ENCODE measurements at regions not wholly inside any gene's neighbourhood (a gene's known extent, or its start where the extent isn't known, plus 50 kb on each side); places are given as distances from the start of the nearest gene placed in this dataset.
A peak's percentile ranks its signal among the peaks of the same experiment; 100 is the strongest.

GRCh38 chr22:47626428-47627390 is 864.3 kb downstream of the TBC1D22A start:
- no peaks in the 10 kb centered on the region for H3K27me3 ChIP-seq (ENCODE audit: insufficient read depth, low read length)

More at GRCh38 chr22:47626428-47627390, 864.3 kb downstream of the TBC1D22A start:
- ATAC-seq, result peak; percentile 46
- peaks cover 13 to 22% of the 10 kb centered on the region in 2 experiments for H3K4me1 ChIP-seq (ENCODE audit: control insufficient read depth in 1 of 2, insufficient read depth in 2 of 2, low read length in 2 of 2)
- no peaks in the 10 kb centered on the region for H3K9me2 ChIP-seq (ENCODE audit: insufficient read depth)
- H3K9me3 ChIP-seq (ENCODE audit: control insufficient read depth in 1 of 2, insufficient read depth in 1 of 2, low read depth in 1 of 2, low read length in 2 of 2), result peaks cover 4 to 8% of the 10 kb centered on the region in 2 experiments; a peak in 1 of 4 replicates
- H3K27ac ChIP-seq (ENCODE audit: low read depth, low read length), result no peak overlapping the region; the same call in 1 of the 2 replicates
- RAD21 ChIA-PET (ENCODE audit: low non-redundant PET in 1 of 2, low total read pairs in 2 of 2, uncharacterized antibody in 2 of 2, unreplicated experiment in 2 of 2), result no interaction called here
- no peak for TF ChIP-seq POLR2AphosphoS5 (IDR thresholded peaks at IDR 0.05; ENCODE audit: low read depth, low read length)
- no peak for TF ChIP-seq EZH2 (IDR thresholded peaks at IDR 0.05)
- no peak for TF ChIP-seq SIN3A (IDR thresholded peaks at IDR 0.05; ENCODE audit: low read depth)
- no peak for TF ChIP-seq MAX (IDR thresholded peaks at IDR 0.05)
- TF ChIP-seq TCF7L2 (IDR thresholded peaks at IDR 0.05; ENCODE audit: borderline replicate concordance, extremely low read depth, insufficient read depth, insufficient read length), result no peak
- no peak for TF ChIP-seq YY1 (IDR thresholded peaks at IDR 0.05; ENCODE audit: extremely low read depth, insufficient replicate concordance, low read depth, low read length)
- no peak for TF ChIP-seq EGR1 (IDR thresholded peaks at IDR 0.05; ENCODE audit: low read depth)
- TF ChIP-seq REST (IDR thresholded peaks at IDR 0.05; ENCODE audit: low read depth), result no peak
- peak in 2 of 3 experiments; percentile 15 to 18; a peak in 2 of 6 replicates for TF ChIP-seq CTCF (IDR thresholded peaks at IDR 0.05 in 2 of 3, conservative IDR thresholded peaks at IDR 0.05 in 1 of 3; ENCODE audit: borderline replicate concordance in 1 of 3, insufficient read depth in 1 of 3, low read depth in 2 of 3, low read length in 2 of 3)
- peak; percentile 56 for TF ChIP-seq RAD21 (IDR thresholded peaks at IDR 0.05; ENCODE audit: low read depth)
- no peak for TF ChIP-seq FOSL1 (IDR thresholded peaks at IDR 0.05; ENCODE audit: low read depth)
- TF ChIP-seq JUND (IDR thresholded peaks at IDR 0.05), result no peak
- no peak for TF ChIP-seq SP1 (IDR thresholded peaks at IDR 0.05; ENCODE audit: low read depth)
- no peaks in the 10 kb centered on the region for H4K20me1 ChIP-seq (ENCODE audit: insufficient read depth)
- H3K36me3 ChIP-seq (ENCODE audit: control insufficient read depth in 1 of 2, insufficient read depth in 2 of 2, low read length in 2 of 2), result no peaks in the 10 kb centered on the region
- H3K4me3 ChIP-seq (replicated peaks in 1 of 2; ENCODE audit: low read depth in 1 of 2, low read length in 2 of 2), result no peak overlapping the region
- H3K4me2 ChIP-seq (ENCODE audit: low read length), result peak overlapping the region; percentile 43
- intact Hi-C loops (cut with micrococcal nuclease), result loop anchor here (5.0 kb wide), 2 partner anchors 211 to 866 kb away; no protein-coding TSS in a partner anchor
- CTCF ChIA-PET, result interaction anchor here (0.7 kb wide), 1 partner anchor 868 kb away, joined by 3 read pairs; no protein-coding TSS in a partner anchor
- DNase-seq (ENCODE audit: low read depth, low spot score), result peak; percentile 6
- H2AFZ ChIP-seq (ENCODE audit: low read depth, low read length, poor library complexity, severe bottlenecking), result no peak overlapping the region
- POLR2A ChIA-PET, result no interaction called here
- BruUV-seq (replicated peaks), result no TSS peak
- no peak overlapping the region for H3K9ac ChIP-seq (ENCODE audit: low read length)
- peaks cover under 1% of the 10 kb centered on the region; the same call in 1 of the 2 replicates for H3K79me2 ChIP-seq (ENCODE audit: insufficient read depth, low read length)
